K562 (cell line): ENCODE measurements at regions not wholly inside any gene's neighbourhood (a gene's known extent, or its start where the extent isn't known, plus 50 kb on each side); places are given as distances from the start of the nearest gene placed in this dataset.

Experiments used
- ATAC-seq: fragments of 200-7000 bp; cut with Tn5 transposase; 3 replicates; pipeline ENCODE4 v1.9.1; 2020; ENCODE audit warnings: moderate library complexity
- BruUV-seq: library from RNA; stranded (reverse); fragments of 400-500 nt; replicated peaks from 2 replicates; lab custom pipeline; 2021; lab: Mats Ljungman, UMichigan
- CTCF ChIA-PET: fragments of 300-600 bp; formaldehyde crosslinking; extraction: SDS; loops from one replicate; lab custom pipeline; 2021; ENCODE audit warnings: low intra/inter-chr PET ratio; lab: Yijun Ruan, JAX
- POLR2A ChIA-PET: fragments of 300-600, 350-650 bp; sonication (Branson Sonifier 250); formaldehyde crosslinking; extraction: SDS; loops from one replicate; lab custom pipeline; 2021; ENCODE audit warnings: antibody characterized with exemption, inconsistent platforms; lab: Yijun Ruan, JAX
- DNase-seq, 4 experiments: peaks; one replicate each; pipeline versions ENCODE4 v3.0.0 to v3.0.0-alpha.2; 2011 to 2018; ENCODE audit warnings: low spot score in 3 of 4, mixed read lengths in 3 of 4; ENCODE audit errors: extremely low read depth in 1 of 4
- FAIRE-seq: peaks from 2 replicates; lab custom pipeline; 2011; peaks lifted over from hg19 to GRCh38; lab: Jason Lieb, UNC
- H2AFZ ChIP-seq: 2 replicates; pipeline ENCODE4 v1.6.0; 2011; ENCODE audit warnings: low read depth, low read length, control low read depth, inconsistent platforms
- H3K27ac ChIP-seq: fragments of 200-600 bp; 3 replicates; pipeline ENCODE4 v1.8.0; 2011; ENCODE audit warnings: low read depth, mild to moderate bottlenecking, control low read depth, inconsistent platforms, low read length, moderate library complexity, mixed read lengths; ENCODE audit errors: extremely low read depth
- H3K27me3 ChIP-seq, 2 experiments: fragments of 300-600 bp in 1 of 2; 2 replicates in 1 of 2; 3 replicates in 1 of 2; pipeline versions ENCODE4 v1.6.0 to v1.8.0; 2011; ENCODE audit warnings: inconsistent platforms in 2 of 2, low read length in 2 of 2, mild to moderate bottlenecking in 1 of 2, mixed read lengths in 1 of 2, moderate library complexity in 1 of 2; ENCODE audit not compliant: control insufficient read depth in 2 of 2, insufficient read depth in 2 of 2
- H3K36me3 ChIP-seq: fragments of 300-600 bp; 3 replicates; pipeline ENCODE4 v1.8.0; 2011; ENCODE audit warnings: mild to moderate bottlenecking, low read length, inconsistent platforms; ENCODE audit not compliant: control insufficient read depth, insufficient read depth
- H3K4me1 ChIP-seq, 2 experiments: fragments of 200-600 bp in 1 of 2; replicated peaks in 1 of 2; 2 replicates in 1 of 2; 3 replicates in 1 of 2; pipeline versions ENCODE4 v1.5.1 to v1.8.0; 2011; ENCODE audit warnings: inconsistent platforms in 2 of 2, low read length in 2 of 2, mild to moderate bottlenecking in 1 of 2, mixed read lengths in 1 of 2, moderate library complexity in 1 of 2; ENCODE audit not compliant: control insufficient read depth in 2 of 2, insufficient read depth in 2 of 2
- H3K4me2 ChIP-seq: 2 replicates; pipeline ENCODE4 v1.6.1; 2011; ENCODE audit warnings: low read length, control low read depth, inconsistent platforms, mixed read lengths; ENCODE audit not compliant: insufficient read depth
- H3K4me3 ChIP-seq: fragments of 200-600 bp; sonication (generic), shearing (Covaris generic); 2 replicates; pipeline ENCODE4 v1.5.1; 2016; ENCODE audit warnings: control low read depth, inconsistent platforms
- H3K79me2 ChIP-seq: fragments of 200-600 bp; 3 replicates; pipeline ENCODE4 v1.8.0; 2011; ENCODE audit warnings: low read length, inconsistent platforms; ENCODE audit not compliant: control insufficient read depth, insufficient read depth
- H3K9ac ChIP-seq, 2 experiments: 2 replicates each; pipeline versions ENCODE4 v1.6.0 to v1.6.1; 2011; ENCODE audit warnings: low read depth in 2 of 2, low read length in 2 of 2, control low read depth in 1 of 2, inconsistent platforms in 1 of 2, mild to moderate bottlenecking in 1 of 2, mixed read lengths in 1 of 2; ENCODE audit not compliant: insufficient read depth in 1 of 2
- H3K9me1 ChIP-seq: one replicate; pipeline ENCODE4 v1.6.0; 2011; ENCODE audit warnings: inconsistent platforms, mild to moderate bottlenecking, low read length, moderate library complexity; ENCODE audit not compliant: control insufficient read depth, insufficient read depth
- H3K9me3 ChIP-seq: replicated peaks from 2 replicates; pipeline ENCODE4 v1.5.1; 2011; ENCODE audit warnings: low read depth, low read length, inconsistent platforms; ENCODE audit not compliant: control insufficient read depth, insufficient read depth
- H4K20me1 ChIP-seq: replicated peaks from 2 replicates; pipeline ENCODE4 v1.6.1; 2011; ENCODE audit warnings: low read length, inconsistent platforms, mixed read lengths; ENCODE audit not compliant: control insufficient read depth, insufficient read depth
- BACH1 ChIP-seq: fragments of 200-800 bp; sonication (Bioruptor generic); IDR thresholded peaks from 2 replicates; pipeline ENCODE4 v1.6.1; 2016; ENCODE audit warnings: missing genetic modification characterization, missing compliant biosample characterization
- ELF4 ChIP-seq: fragments of 450-650 bp; formaldehyde crosslinking; IDR thresholded peaks from 2 replicates; pipeline ENCODE4 v1.4.0; 2022; ENCODE audit warnings: missing genetic modification characterization
- FOSL1 ChIP-seq: fragments of 200-800 bp; sonication (Bioruptor generic); conservative IDR thresholded peaks from 2 replicates; pipeline ENCODE4 v1.6.1; 2016; ENCODE audit warnings: missing genetic modification characterization, missing compliant biosample characterization
- FOXK1 ChIP-seq: sonication (generic); formaldehyde crosslinking; IDR thresholded peaks from 2 replicates; pipeline ENCODE4 v1.8.0; 2022; ENCODE audit warnings: missing genetic modification reagents, mild to moderate bottlenecking, borderline replicate concordance
- GABPB1 ChIP-seq: sonication (generic); formaldehyde crosslinking; IDR thresholded peaks from 2 replicates; pipeline ENCODE4 v1.8.0; 2022; ENCODE audit warnings: mild to moderate bottlenecking, missing genetic modification reagents
- JUNB ChIP-seq: fragments of 450-650 bp; formaldehyde crosslinking; conservative IDR thresholded peaks from 2 replicates; pipeline ENCODE4 v1.4.0; 2020; ENCODE audit warnings: mild to moderate bottlenecking
- NCOA2 ChIP-seq, 2 experiments: fragments of 450-650 bp; IDR thresholded peaks; 2 replicates each; pipeline ENCODE4 v1.6.1; 2018; ENCODE audit warnings: mild to moderate bottlenecking in 2 of 2, moderate library complexity in 1 of 2; ENCODE audit not compliant: partially characterized antibody in 2 of 2
- NFXL1 ChIP-seq: fragments of 450-650 bp; formaldehyde crosslinking; IDR thresholded peaks from 2 replicates; pipeline ENCODE4 v1.4.0; 2021; ENCODE audit warnings: mild to moderate bottlenecking
- OTX1 ChIP-seq: fragments of 450-650 bp; formaldehyde crosslinking; IDR thresholded peaks from 2 replicates; pipeline ENCODE4 v1.4.0; 2022; ENCODE audit warnings: mild to moderate bottlenecking
- RFX7 ChIP-seq: fragments of 250-450 bp; sonication (Bioruptor Pico); IDR thresholded peaks from 2 replicates; pipeline ENCODE4 v1.5.1; 2021; ENCODE audit warnings: mild to moderate bottlenecking
- RUNX1 ChIP-seq: sonication (generic); IDR thresholded peaks from 2 replicates; pipeline ENCODE4 v1.6.1; 2016; ENCODE audit warnings: antibody characterized with exemption, low read depth
- SMARCA5 ChIP-seq: fragments of 450-650 bp; IDR thresholded peaks from 2 replicates; pipeline ENCODE4 v1.6.1; 2016
- TEAD2 ChIP-seq: fragments of 450-650 bp; IDR thresholded peaks from 2 replicates; pipeline ENCODE4 v1.6.1; 2016; ENCODE audit warnings: missing genetic modification characterization, control low read depth, missing compliant biosample characterization
- ZNF212 ChIP-seq: fragments of 450-650 bp; formaldehyde crosslinking; IDR thresholded peaks from 2 replicates; pipeline ENCODE4 v1.4.0; 2020; ENCODE audit warnings: mild to moderate bottlenecking
- ZNF551 ChIP-seq: fragments of 250-450 bp; sonication (Bioruptor Pico); IDR thresholded peaks from 2 replicates; pipeline ENCODE4 v1.5.0; 2021; ENCODE audit warnings: mild to moderate bottlenecking, moderate library complexity
- ZNF77 ChIP-seq: fragments of 250-450 bp; sonication (Bioruptor Pico); IDR thresholded peaks from 2 replicates; pipeline ENCODE4 v1.5.0; 2020
- ZNF780A ChIP-seq: fragments of 250-450 bp; sonication (Bioruptor Pico); IDR thresholded peaks from 2 replicates; pipeline ENCODE4 v1.5.0; 2021; ENCODE audit warnings: mild to moderate bottlenecking
- WGBS: fragments of 100-300 bp; shearing (Covaris generic); methylation state at CpG from one replicate; pipeline ENCODE4 v1.1.6; 2016; ENCODE audit warnings: low coverage, mixed read lengths; ENCODE audit not compliant: insufficient coverage; ENCODE audit errors: missing lambda C conversion rate; 5-methylcytosine and 5-hydroxymethylcytosine counted together
- in situ Hi-C: fragments of 300-500 bp; cut with MboI; formaldehyde crosslinking; loops from 4 replicates; pipeline ENCODE4 v1.15.0; 2018; ENCODE audit warnings: inconsistent platforms, mixed read lengths
- intact Hi-C: fragments of 100-400 bp; cut with micrococcal nuclease; formaldehyde crosslinking; loops from 2 replicates; pipeline ENCODE4 v1.14.2; 2022
- TF ChIP-seq, protein P1 (sequence below): sonication (generic); formaldehyde crosslinking; IDR thresholded peaks from 2 replicates; pipeline ENCODE4 v1.8.1; 2023; ENCODE audit warnings: mild to moderate bottlenecking, missing genetic modification reagents

DNA sequence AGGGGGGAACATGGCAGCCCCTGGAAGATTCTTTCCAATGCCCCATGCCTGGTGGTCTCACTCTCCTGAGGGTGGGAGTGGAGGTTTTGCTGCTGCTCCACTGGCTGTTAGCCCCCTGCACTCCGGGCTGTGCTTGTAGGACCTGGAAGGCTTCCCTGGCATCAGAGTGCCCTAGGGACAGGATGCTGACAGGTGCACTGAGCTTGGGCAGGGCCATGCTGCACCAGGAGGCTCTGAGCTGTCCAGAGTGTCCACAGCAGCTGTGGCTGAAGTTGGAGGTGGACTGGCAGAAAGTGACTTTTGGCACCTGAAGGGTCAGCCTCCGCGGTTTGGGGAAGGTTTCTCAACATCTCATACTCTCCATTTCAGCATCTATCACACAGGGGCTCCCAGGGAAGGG, 249.1 kb downstream of the GADD45G start:
- no peak overlapping the region for H2AFZ ChIP-seq
- POLR2A ChIA-PET = no interaction called here
- peaks cover 0 to 2% of the 10 kb centered on the region in 2 experiments; a peak in 2 of 5 replicates for H3K27me3 ChIP-seq
- BruUV-seq = no TSS peak
- H3K36me3 ChIP-seq = no peaks in the 10 kb centered on the region
- no peak for FAIRE-seq
- H4K20me1 ChIP-seq = no peaks in the 10 kb centered on the region
- ATAC-seq = no peak
- in situ Hi-C loops (no loop called here), intact Hi-C loops (no loop called here)
- no peak overlapping the region for H3K9ac ChIP-seq
- H3K4me1 ChIP-seq = no peaks in the 10 kb centered on the region
- H3K9me1 ChIP-seq = no peaks in the 10 kb centered on the region
- no peaks in the 10 kb centered on the region for H3K79me2 ChIP-seq
- 0% methylated on average over 3 of the region's 3 CpGs for WGBS
- DNase-seq = no peak
- H3K27ac ChIP-seq = no peak overlapping the region
- TF ChIP-seq FOXK1 (CRISPR knock-in tag) = no peak
- TF ChIP-seq SMARCA5 = no peak
- no peak for TF ChIP-seq ZNF551 (CRISPR knock-in tag)
- TF ChIP-seq NCOA2 (IDR thresholded peaks at IDR 0.05; ENCODE audit: partially characterized antibody in 2 of 2) = no peak
- TF ChIP-seq RUNX1 = no peak
- no peak for TF ChIP-seq ELF4 (CRISPR knock-in tag)
- TF ChIP-seq NFXL1 = no peak
- TF ChIP-seq JUNB (CRISPR knock-in tag) = no peak
- TF ChIP-seq ZNF77 (CRISPR knock-in tag) = no peak
- TF ChIP-seq GABPB1 (CRISPR knock-in tag) = no peak
- TF ChIP-seq, protein P1, sequence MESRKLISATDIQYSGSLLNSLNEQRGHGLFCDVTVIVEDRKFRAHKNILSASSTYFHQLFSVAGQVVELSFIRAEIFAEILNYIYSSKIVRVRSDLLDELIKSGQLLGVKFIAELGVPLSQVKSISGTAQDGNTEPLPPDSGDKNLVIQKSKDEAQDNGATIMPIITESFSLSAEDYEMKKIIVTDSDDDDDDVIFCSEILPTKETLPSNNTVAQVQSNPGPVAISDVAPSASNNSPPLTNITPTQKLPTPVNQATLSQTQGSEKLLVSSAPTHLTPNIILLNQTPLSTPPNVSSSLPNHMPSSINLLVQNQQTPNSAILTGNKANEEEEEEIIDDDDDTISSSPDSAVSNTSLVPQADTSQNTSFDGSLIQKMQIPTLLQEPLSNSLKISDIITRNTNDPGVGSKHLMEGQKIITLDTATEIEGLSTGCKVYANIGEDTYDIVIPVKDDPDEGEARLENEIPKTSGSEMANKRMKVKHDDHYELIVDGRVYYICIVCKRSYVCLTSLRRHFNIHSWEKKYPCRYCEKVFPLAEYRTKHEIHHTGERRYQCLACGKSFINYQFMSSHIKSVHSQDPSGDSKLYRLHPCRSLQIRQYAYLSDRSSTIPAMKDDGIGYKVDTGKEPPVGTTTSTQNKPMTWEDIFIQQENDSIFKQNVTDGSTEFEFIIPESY (CRISPR knock-in tag) = no peak
- no peak for TF ChIP-seq BACH1 (tag)
- no peak for TF ChIP-seq TEAD2 (tag)
- no peak for TF ChIP-seq RFX7 (CRISPR knock-in tag)
- TF ChIP-seq FOSL1 (tag) = no peak
- no peak for TF ChIP-seq ZNF212 (CRISPR knock-in tag)
- TF ChIP-seq ZNF780A = no peak
- no peak for TF ChIP-seq OTX1
- H3K9me3 ChIP-seq = no peaks in the 10 kb centered on the region
- H3K4me2 ChIP-seq = no peak overlapping the region
- H3K4me3 ChIP-seq = no peak overlapping the region
- CTCF ChIA-PET = no interaction called here
